H9 (cell line): ENCODE measurements at regions not wholly inside any gene's neighbourhood (a gene's known extent, or its start where the extent isn't known, plus 50 kb on each side); places are given as distances from the start of the nearest gene placed in this dataset.

Experiments used
- DNase-seq: peaks from one replicate; pipeline ENCODE4 v3.0.0-alpha.2; 2017
- H2AFZ ChIP-seq: one replicate; pipeline ENCODE4 v1.6.1; 2013; ENCODE audit warnings: mild to moderate bottlenecking, low read length, control low read depth, moderate library complexity
- H2AK5ac ChIP-seq: 2 replicates; pipeline ENCODE4 v1.6.1; 2013; ENCODE audit warnings: low read length, control low read depth, mixed read lengths; ENCODE audit not compliant: insufficient read length
- H2BK120ac ChIP-seq: one replicate; pipeline ENCODE4 v1.6.1; 2013; ENCODE audit warnings: low read depth, mild to moderate bottlenecking, low read length, control low read depth, inconsistent platforms; ENCODE audit not compliant: poor library complexity, severe bottlenecking
- H2BK12ac ChIP-seq: 2 replicates; pipeline ENCODE4 v1.6.1; 2013; ENCODE audit warnings: low read length, control low read depth, mixed read lengths, low read depth; ENCODE audit not compliant: insufficient read length
- H2BK15ac ChIP-seq: 2 replicates; pipeline ENCODE4 v1.6.1; 2013; ENCODE audit warnings: low read depth, low read length, control low read depth
- H2BK20ac ChIP-seq: one replicate; pipeline ENCODE4 v1.6.1; 2013; ENCODE audit warnings: low read depth, mild to moderate bottlenecking, low read length, control low read depth, inconsistent platforms; ENCODE audit not compliant: poor library complexity, severe bottlenecking
- H2BK5ac ChIP-seq: 2 replicates; pipeline ENCODE4 v1.6.1; 2013; ENCODE audit warnings: low read length, control low read depth, mixed read lengths; ENCODE audit not compliant: insufficient read length
- H3K14ac ChIP-seq: 2 replicates; pipeline ENCODE4 v1.6.1; 2013; ENCODE audit warnings: low read length, control low read depth; ENCODE audit not compliant: insufficient read depth
- H3K18ac ChIP-seq: 2 replicates; pipeline ENCODE4 v1.6.1; 2013; ENCODE audit warnings: low read depth, mild to moderate bottlenecking, mixed read lengths, low read length, control low read depth; ENCODE audit not compliant: insufficient read length
- H3K23ac ChIP-seq: 2 replicates; pipeline ENCODE4 v1.6.1; 2013; ENCODE audit warnings: low read length, control low read depth, mixed read lengths, low read depth; ENCODE audit not compliant: insufficient read length
- H3K23me2 ChIP-seq: 2 replicates; pipeline ENCODE4 v1.6.1; 2013; ENCODE audit warnings: low read depth, mild to moderate bottlenecking, mixed read lengths, low read length, control low read depth; ENCODE audit not compliant: insufficient read length, poor library complexity, severe bottlenecking
- H3K27ac ChIP-seq: 2 replicates; pipeline ENCODE4 v1.5.1; 2013; ENCODE audit warnings: low read length, control low read depth, mixed read lengths, low read depth; ENCODE audit not compliant: insufficient read length
- H3K27me3 ChIP-seq: 2 replicates; pipeline ENCODE4 v1.6.1; 2013; ENCODE audit warnings: low read length, control low read depth, inconsistent platforms; ENCODE audit not compliant: insufficient read depth
- H3K4ac ChIP-seq: 2 replicates; pipeline ENCODE4 v1.6.1; 2013; ENCODE audit warnings: low read depth, mild to moderate bottlenecking, control low read depth, inconsistent platforms, low read length, moderate library complexity
- H3K4me1 ChIP-seq: 2 replicates; pipeline ENCODE4 v1.6.1; 2013; ENCODE audit warnings: low read length, control low read depth, inconsistent platforms; ENCODE audit not compliant: insufficient read depth
- H3K4me2 ChIP-seq: 2 replicates; pipeline ENCODE4 v1.6.1; 2013; ENCODE audit warnings: low read length, control low read depth, mixed read lengths; ENCODE audit not compliant: insufficient read length, insufficient read depth
- H3K56ac ChIP-seq: 2 replicates; pipeline ENCODE4 v1.6.1; 2013; ENCODE audit warnings: low read depth, mild to moderate bottlenecking, mixed read lengths, low read length, control low read depth; ENCODE audit not compliant: insufficient read length
- H3K79me1 ChIP-seq: 2 replicates; pipeline ENCODE4 v1.6.1; 2013; ENCODE audit warnings: low read depth, mild to moderate bottlenecking, moderate library complexity, low read length, control low read depth, inconsistent platforms; ENCODE audit not compliant: insufficient read depth, poor library complexity, severe bottlenecking
- H3K79me2 ChIP-seq: 2 replicates; pipeline ENCODE4 v1.6.1; 2013; ENCODE audit warnings: low read length, control low read depth, inconsistent platforms; ENCODE audit not compliant: insufficient read depth
- H3K9ac ChIP-seq: 2 replicates; pipeline ENCODE4 v1.6.1; 2013; ENCODE audit warnings: low read length, control low read depth, mixed read lengths; ENCODE audit not compliant: insufficient read length; ENCODE audit errors: extremely low read depth
- H3K9me3 ChIP-seq: one replicate; pipeline ENCODE4 v1.6.1; 2013; ENCODE audit warnings: low read depth, low read length, inconsistent platforms; ENCODE audit not compliant: control insufficient read depth
- H3T11ph ChIP-seq: one replicate; pipeline ENCODE4 v1.6.1; 2013; ENCODE audit warnings: mild to moderate bottlenecking, low read length, control low read depth, inconsistent platforms
- H4K20me1 ChIP-seq: one replicate; pipeline ENCODE4 v1.6.1; 2013; ENCODE audit not compliant: control insufficient read depth, insufficient read length, insufficient read depth
- H4K5ac ChIP-seq: 2 replicates; pipeline ENCODE4 v1.6.1; 2013; ENCODE audit warnings: low read depth, mild to moderate bottlenecking, mixed read lengths, low read length, control low read depth; ENCODE audit not compliant: insufficient read length
- H4K8ac ChIP-seq: replicated peaks from 2 replicates; pipeline ENCODE4 v1.6.1; 2013; ENCODE audit warnings: low read length, control low read depth, mixed read lengths, low read depth; ENCODE audit not compliant: insufficient read length
- H4K91ac ChIP-seq: 2 replicates; pipeline ENCODE4 v1.6.1; 2013; ENCODE audit warnings: low read depth, mild to moderate bottlenecking, moderate library complexity, mixed read lengths, low read length, control low read depth; ENCODE audit not compliant: insufficient read length
- H3K27ac Mint-ChIP-seq, 3 experiments: 2 replicates in 2 of 3; 3 replicates in 1 of 3; pipeline ENCODE4 v1.8.0; 2020 to 2021; ENCODE audit warnings: mixed read lengths in 3 of 3, mild to moderate bottlenecking in 1 of 3, moderate library complexity in 1 of 3
- H3K27me3 Mint-ChIP-seq: 2 replicates; pipeline ENCODE4 v1.8.0; 2021; ENCODE audit warnings: low read depth, mild to moderate bottlenecking, moderate library complexity, mixed read lengths
- H3K36me3 Mint-ChIP-seq, 3 experiments: 2 replicates in 2 of 3; 3 replicates in 1 of 3; pipeline ENCODE4 v1.8.0; 2020 to 2021; ENCODE audit warnings: low read depth in 3 of 3, mixed read lengths in 3 of 3; ENCODE audit not compliant: insufficient read depth in 1 of 3
- H3K4me1 Mint-ChIP-seq, 2 experiments: 2 replicates each; pipeline ENCODE4 v1.8.0; 2020; ENCODE audit warnings: mixed read lengths in 2 of 2
- H3K4me3 Mint-ChIP-seq, 2 experiments: 2 replicates in 1 of 2; 3 replicates in 1 of 2; pipeline ENCODE4 v1.8.0; 2020 to 2021; ENCODE audit warnings: mild to moderate bottlenecking in 2 of 2, mixed read lengths in 2 of 2, moderate library complexity in 1 of 2
- H3K9me3 Mint-ChIP-seq, 2 experiments: 2 replicates in 1 of 2; 3 replicates in 1 of 2; pipeline ENCODE4 v1.8.0; 2020; ENCODE audit warnings: mild to moderate bottlenecking in 2 of 2, mixed read lengths in 2 of 2, moderate library complexity in 1 of 2
- CTCF ChIP-seq: fragments of 200-600 bp; sonication (generic); conservative IDR thresholded peaks from 3 replicates; pipeline ENCODE4 v1.8.0; 2021; ENCODE audit warnings: antibody characterized with exemption, mild to moderate bottlenecking
- WGBS: extraction: QIAGEN DNeasy Blood & Tissue Kit; methylation state at CpG from one replicate; pipeline ENCODE4 v1.1.7; 2013; ENCODE audit warnings: missing lambda C conversion rate, low lambda C conversion rate, mixed read lengths; ENCODE audit not compliant: insufficient read length; ENCODE audit errors: extremely low coverage; 5-methylcytosine and 5-hydroxymethylcytosine counted together

GRCh38 chr14:97275276-97275675 is 478.1 kb downstream of the VRK1 start:
- Histone ChIP-seq H2AFZ (no peak overlapping the region), H2AK5ac (no peak overlapping the region), H3K9ac (no peak overlapping the region), H3K56ac (no peak overlapping the region), H3T11ph (no peak overlapping the region), H2BK15ac (no peak overlapping the region), H4K8ac (no peak overlapping the region), H3K14ac (no peak overlapping the region), H3K23ac (no peak overlapping the region), H2BK5ac (no peak overlapping the region), H4K5ac (no peak overlapping the region), H2BK12ac (no peak overlapping the region), H3K9me3 (no peaks in the 10 kb centered on the region), H3K4me2 (no peak overlapping the region), H4K91ac (no peak overlapping the region), H3K27me3 (no peaks in the 10 kb centered on the region), H2BK20ac (no peak overlapping the region), H3K79me2 (no peaks in the 10 kb centered on the region), H3K79me1 (no peaks in the 10 kb centered on the region), H3K23me2 (no peaks in the 10 kb centered on the region), H3K18ac (no peak overlapping the region), H2BK120ac (no peak overlapping the region), H4K20me1 (no peaks in the 10 kb centered on the region), H3K4ac (no peak overlapping the region), H3K4me1 (0 out of 2 replicates have a peak, but pooled peaks cover 2% of the 10 kb centered on the region), H3K27ac (no peak overlapping the region)
- peaks cover 5% of the 10 kb centered on the region; the same call in 1 of the 2 replicates for H3K27me3 Mint-ChIP-seq
- no peak overlapping the region for H3K4me3 Mint-ChIP-seq
- TF ChIP-seq CTCF, result no peak
- no peak for DNase-seq
- H3K27ac Mint-ChIP-seq, result no peak overlapping the region
- no peaks in the 10 kb centered on the region; a peak in 1 of 7 replicates for H3K36me3 Mint-ChIP-seq
- no peaks in the 10 kb centered on the region for H3K9me3 Mint-ChIP-seq
- no CpG with 5 or more reads among the region's 3 CpGs for WGBS
- peaks cover 24 to 35% of the 10 kb centered on the region in 2 experiments for H3K4me1 Mint-ChIP-seq
